ENCODE measurements at regions not wholly inside any gene's neighbourhood (a gene's known extent, or its start where the extent isn't known, plus 50 kb on each side); places are given as distances from the start of the nearest gene placed in this dataset.

- H3K4me3 ChIP-seq (ENCODE audit: low read length) = no peak overlapping the region
- DNase-seq (ENCODE audit: low read depth) = no peak
- TF ChIP-seq CTCF (IDR thresholded peaks at IDR 0.05; ENCODE audit: insufficient read depth, low read depth, low read length, missing control alignments) = no peak
Measured at GRCh38 chr9:1261266-1261665, 211.1 kb downstream of the DMRT2 start.

- TF ChIP-seq CTCF (IDR thresholded peaks at IDR 0.05; ENCODE audit: insufficient read depth, low read depth, low read length, missing control alignments) = no peak
- no peak for DNase-seq (ENCODE audit: low read depth)
- H3K4me3 ChIP-seq (ENCODE audit: low read length) = no peak overlapping the region
Measured at GRCh38 chr9:1261879-1262766, 212.0 kb downstream of the DMRT2 start.

- H3K4me3 ChIP-seq (ENCODE audit: low read length) = no peak overlapping the region
- TF ChIP-seq CTCF (IDR thresholded peaks at IDR 0.05; ENCODE audit: insufficient read depth, low read depth, low read length, missing control alignments) = no peak
- DNase-seq (ENCODE audit: low read depth) = peak; percentile 47
Measured at GRCh38 chr9:1267141-1267570, 217.0 kb downstream of the DMRT2 start.

- peak; percentile 29 for DNase-seq (ENCODE audit: low read depth)
- no peak for TF ChIP-seq CTCF (IDR thresholded peaks at IDR 0.05; ENCODE audit: insufficient read depth, low read depth, low read length, missing control alignments)
- H3K4me3 ChIP-seq (ENCODE audit: low read length) = no peak overlapping the region
Measured at GRCh38 chr9:1267581-1267980, 217.4 kb downstream of the DMRT2 start.

GRCh38 chr9:1269533-1270315 is 219.6 kb downstream of the DMRT2 start:
- no peak for TF ChIP-seq CTCF (IDR thresholded peaks at IDR 0.05; ENCODE audit: insufficient read depth, low read depth, low read length, missing control alignments)
- DNase-seq (ENCODE audit: low read depth) = no peak

GRCh38 chr9:1271367-1271766 is 221.2 kb downstream of the DMRT2 start:
- DNase-seq (ENCODE audit: low read depth) = no peak
- no peak overlapping the region for H3K4me3 ChIP-seq (ENCODE audit: low read length)
- TF ChIP-seq CTCF (IDR thresholded peaks at IDR 0.05; ENCODE audit: insufficient read depth, low read depth, low read length, missing control alignments) = no peak

More at GRCh38 chr9:1269533-1270315, 219.6 kb downstream of the DMRT2 start:
- no peak overlapping the region for H3K4me3 ChIP-seq (ENCODE audit: low read length)
